Right atrium auricular region (tissue), 2 donors: ENCODE measurements at regions not wholly inside any gene's neighbourhood (a gene's known extent, or its start where the extent isn't known, plus 50 kb on each side); places are given as distances from the start of the nearest gene placed in this dataset.
"Not testable (repeated sequence)": the region's sequence is repeated elsewhere in the genome, so short reads cannot be mapped to it uniquely, and the experiment has no call there.

Experiments
- DNase-seq: peaks from one replicate; pipeline ENCODE4 v3.0.0-alpha.2; 2019; ENCODE audit warnings: low spot score
- H3K27ac ChIP-seq, 2 donors: fragments of 200-600 bp; sonication (generic); 1 replicate in 1 of 2; 2 replicates in 1 of 2; pipeline ENCODE4 v1.5.1; 2016 to 2019
- H3K27me3 ChIP-seq, 2 donors: fragments of 200-600 bp; sonication (generic); one replicate each; pipeline versions ENCODE4 v1.5.1 to v1.6.0; 2017 to 2019
- H3K36me3 ChIP-seq: fragments of 200-600 bp; sonication (generic); one replicate; pipeline ENCODE4 v1.5.1; 2016
- H3K4me1 ChIP-seq, 2 donors: fragments of 200-600 bp; sonication (generic); one replicate each; pipeline versions ENCODE4 v1.5.1 to v1.6.0; 2017 to 2019
- H3K4me3 ChIP-seq, 2 donors: fragments of 200-600 bp; sonication (generic); 1 replicate in 1 of 2; 2 replicates in 1 of 2; pipeline ENCODE4 v1.5.1; 2017 to 2019; ENCODE audit warnings: mild to moderate bottlenecking in 1 of 2, moderate library complexity in 1 of 2
- H3K9me3 ChIP-seq, 2 donors: fragments of 200-600 bp; sonication (generic); one replicate each; pipeline ENCODE4 v1.5.1; 2019
- TF ChIP-seq, protein P1 (sequence below), 2 donors: fragments of 200-600 bp; sonication (generic); IDR thresholded peaks; one replicate each; pipeline ENCODE4 v1.5.1; 2019; ENCODE audit warnings: antibody characterized with exemption in 2 of 2

DNA sequence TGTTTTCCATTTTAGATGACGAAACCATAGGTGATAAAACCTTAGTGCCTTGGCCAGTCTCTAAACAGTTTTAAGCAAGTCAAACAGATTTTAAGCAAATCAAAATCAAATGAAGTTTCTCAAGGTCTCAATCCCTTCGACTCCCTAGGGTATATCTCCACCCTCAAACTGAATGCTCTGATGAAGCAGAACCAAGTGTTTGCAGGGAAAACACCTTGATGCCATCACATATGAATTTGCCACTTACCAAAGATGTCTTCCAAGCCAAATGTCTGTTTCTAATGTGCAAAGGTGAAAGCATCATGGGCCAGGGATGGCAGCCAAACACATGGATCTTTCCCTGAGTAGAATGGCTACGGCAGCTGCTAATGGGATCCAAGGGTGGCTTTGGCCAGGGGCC is 116.4 kb upstream of the COP1 start:
- TF ChIP-seq, protein P1, sequence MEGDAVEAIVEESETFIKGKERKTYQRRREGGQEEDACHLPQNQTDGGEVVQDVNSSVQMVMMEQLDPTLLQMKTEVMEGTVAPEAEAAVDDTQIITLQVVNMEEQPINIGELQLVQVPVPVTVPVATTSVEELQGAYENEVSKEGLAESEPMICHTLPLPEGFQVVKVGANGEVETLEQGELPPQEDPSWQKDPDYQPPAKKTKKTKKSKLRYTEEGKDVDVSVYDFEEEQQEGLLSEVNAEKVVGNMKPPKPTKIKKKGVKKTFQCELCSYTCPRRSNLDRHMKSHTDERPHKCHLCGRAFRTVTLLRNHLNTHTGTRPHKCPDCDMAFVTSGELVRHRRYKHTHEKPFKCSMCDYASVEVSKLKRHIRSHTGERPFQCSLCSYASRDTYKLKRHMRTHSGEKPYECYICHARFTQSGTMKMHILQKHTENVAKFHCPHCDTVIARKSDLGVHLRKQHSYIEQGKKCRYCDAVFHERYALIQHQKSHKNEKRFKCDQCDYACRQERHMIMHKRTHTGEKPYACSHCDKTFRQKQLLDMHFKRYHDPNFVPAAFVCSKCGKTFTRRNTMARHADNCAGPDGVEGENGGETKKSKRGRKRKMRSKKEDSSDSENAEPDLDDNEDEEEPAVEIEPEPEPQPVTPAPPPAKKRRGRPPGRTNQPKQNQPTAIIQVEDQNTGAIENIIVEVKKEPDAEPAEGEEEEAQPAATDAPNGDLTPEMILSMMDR (IDR thresholded peaks at IDR 0.05): no peak
- Histone ChIP-seq H3K27me3 (no peaks in the 10 kb centered on the region), H3K4me3 (no peak overlapping the region), H3K36me3 (no peaks in the 10 kb centered on the region), H3K27ac (no peak overlapping the region), H3K4me1 (no peaks in the 10 kb centered on the region), H3K9me3 (no peaks in the 10 kb centered on the region)
- no peak for DNase-seq

DNA sequence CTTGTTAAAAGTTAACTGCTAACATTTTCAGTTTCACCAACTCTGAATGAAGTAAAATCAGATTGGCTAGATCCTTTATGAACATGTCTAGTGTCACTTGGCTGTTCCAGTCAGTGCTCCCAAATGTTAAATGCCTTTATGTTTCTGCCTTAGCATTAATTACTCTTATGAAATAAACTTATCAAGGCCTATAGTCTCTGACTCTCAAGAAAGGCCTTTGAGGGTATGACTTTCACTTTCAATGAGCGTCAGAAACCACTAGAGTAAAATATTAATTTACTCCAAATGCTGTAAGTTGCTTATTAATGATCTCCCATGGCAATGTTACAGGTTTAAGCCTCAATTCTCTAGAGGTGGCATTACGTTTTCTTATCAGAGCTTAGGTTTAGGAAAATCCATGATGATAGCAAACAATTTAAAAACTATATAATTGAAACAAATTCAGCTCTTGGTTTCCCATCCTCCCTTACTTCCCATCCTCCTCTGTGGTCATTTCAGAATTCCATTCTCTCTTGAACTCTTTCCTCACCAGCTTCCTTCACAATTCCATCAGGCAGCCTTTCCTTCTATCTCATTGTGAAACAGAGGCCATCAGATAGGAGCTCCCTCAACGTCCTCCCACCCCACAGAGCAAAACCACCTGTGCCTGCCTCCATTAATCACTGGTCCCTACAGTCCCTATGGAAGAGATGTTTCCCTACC is 108.6 kb upstream of the COP1 start:
- no peak overlapping the region for H3K27ac ChIP-seq
- H3K27me3 ChIP-seq: no peaks in the 10 kb centered on the region
- no peak for DNase-seq
- TF ChIP-seq, protein P1 (IDR thresholded peaks at IDR 0.05): no peak
- H3K4me3 ChIP-seq: no peak overlapping the region
- H3K36me3 ChIP-seq: no peaks in the 10 kb centered on the region
- H3K9me3 ChIP-seq: peaks cover 0 to 3% of the 10 kb centered on the region in 2 donors
- H3K4me1 ChIP-seq: no peaks in the 10 kb centered on the region

DNA sequence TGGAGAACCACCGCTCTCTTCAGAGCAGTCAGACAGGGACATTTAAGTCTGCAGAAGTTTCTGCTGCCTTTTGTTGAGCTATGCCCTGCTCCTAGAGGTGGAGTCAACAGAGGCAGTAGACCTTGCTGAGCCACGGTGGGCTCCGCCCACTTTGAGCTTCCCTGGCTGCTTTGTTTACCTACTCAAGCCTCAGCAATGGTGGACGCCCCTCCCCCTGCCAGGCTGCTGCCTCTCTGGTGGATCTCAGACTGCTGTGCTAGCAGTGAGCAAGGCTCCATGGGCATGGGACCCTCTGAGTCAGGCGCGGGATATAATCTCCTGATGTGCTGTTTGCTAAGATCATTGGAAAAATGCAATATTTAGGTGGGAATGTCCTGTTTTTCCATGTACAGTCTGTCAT is 89.5 kb upstream of the COP1 start:
- H3K4me1 ChIP-seq, H3K4me3 ChIP-seq, DNase-seq, H3K36me3 ChIP-seq, H3K27me3 ChIP-seq, H3K27ac ChIP-seq: not testable (repeated sequence)
- H3K9me3 ChIP-seq: peaks cover 0 to 37% of the 10 kb centered on the region in 2 donors

DNA sequence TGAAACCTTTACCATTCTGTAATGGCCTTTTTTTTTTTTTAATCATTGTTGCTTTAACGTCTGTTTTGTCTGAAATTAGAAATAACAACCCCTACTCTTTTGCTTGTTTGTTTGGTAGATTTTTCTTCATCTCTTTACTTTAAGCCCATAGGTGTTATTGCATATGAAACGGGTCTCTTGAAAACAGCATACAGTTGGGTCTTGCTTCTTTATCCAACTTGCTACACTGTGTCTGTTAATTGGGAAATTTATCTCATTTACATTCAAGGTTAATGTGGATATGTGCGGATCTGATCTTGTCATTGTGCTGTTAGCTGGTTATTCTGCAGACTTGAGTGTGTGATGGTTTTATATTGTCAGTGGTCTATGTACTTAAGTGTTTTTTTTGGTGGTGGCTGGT is 78.9 kb upstream of the COP1 start:
- no peaks in the 10 kb centered on the region for H3K27me3 ChIP-seq
- TF ChIP-seq, protein P1 (IDR thresholded peaks at IDR 0.05): no peak
- DNase-seq: no peak

DNA sequence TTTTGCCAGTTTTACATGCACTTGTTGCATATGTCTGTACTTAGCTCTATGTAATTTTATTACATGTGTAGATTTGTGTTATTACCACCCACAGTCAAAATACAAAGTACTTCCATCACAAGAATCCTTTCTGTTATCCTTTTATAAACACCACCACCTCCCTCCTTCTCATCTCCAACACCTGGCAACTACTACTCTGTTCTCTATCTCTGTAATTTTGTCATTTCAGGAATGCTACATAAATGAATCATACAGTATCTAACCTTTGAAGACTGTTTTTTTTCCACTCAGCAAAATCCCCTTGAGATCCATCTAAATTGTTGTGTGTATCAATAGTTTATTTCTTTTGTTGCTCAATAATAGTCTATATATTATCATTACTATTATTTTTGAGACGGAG is 64.5 kb upstream of the COP1 start:
- Histone ChIP-seq H3K4me3 (no peak overlapping the region), H3K27me3 (no peaks in the 10 kb centered on the region), H3K36me3 (no peaks in the 10 kb centered on the region), H3K27ac (no peak overlapping the region), H3K9me3 (no peaks in the 10 kb centered on the region), H3K4me1 (no peaks in the 10 kb centered on the region)
- TF ChIP-seq, protein P1 (IDR thresholded peaks at IDR 0.05): no peak
- DNase-seq: no peak

More for the DNA sequence above, 78.9 kb upstream of the COP1 start:
- no peak overlapping the region for H3K4me3 ChIP-seq
- peaks cover 0 to 9% of the 10 kb centered on the region in 2 donors for H3K9me3 ChIP-seq
- H3K4me1 ChIP-seq: no peaks in the 10 kb centered on the region
- no peaks in the 10 kb centered on the region for H3K36me3 ChIP-seq
- H3K27ac ChIP-seq: no peak overlapping the region
